ENCODE measurements at regions not wholly inside any gene's neighbourhood (a gene's known extent, or its start where the extent isn't known, plus 50 kb on each side); places are given as distances from the start of the nearest gene placed in this dataset.

DNA sequence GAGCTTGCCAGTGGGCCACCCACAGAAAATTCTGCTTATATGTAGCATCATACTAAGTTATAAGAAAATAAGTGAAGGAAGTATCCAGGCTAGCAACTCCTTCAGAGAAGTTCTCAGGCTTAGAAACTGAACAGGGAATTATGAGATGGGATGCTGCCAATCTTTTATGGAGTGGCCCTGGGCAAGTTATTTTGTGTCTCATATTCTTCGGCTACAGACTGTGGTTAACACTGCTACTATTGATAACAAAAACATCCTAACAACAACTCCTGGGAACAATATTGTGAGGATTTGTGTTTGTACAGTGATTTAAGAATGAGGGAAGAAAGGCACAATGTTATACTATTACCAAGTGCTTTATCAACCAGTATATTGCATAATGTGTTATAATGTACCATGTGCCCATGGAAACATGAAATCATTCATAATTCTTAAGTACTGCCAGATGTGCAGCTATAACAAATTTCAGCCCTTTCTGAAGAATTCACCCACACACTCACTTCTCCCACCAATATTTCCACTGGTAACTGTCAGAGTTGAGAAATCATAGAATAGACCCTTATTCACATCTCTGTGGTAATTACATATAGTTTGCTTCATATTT, 113.3 kb upstream of the SOX5 start (continued):
- TF ChIP-seq CTCF (IDR thresholded peaks at IDR 0.05) (no peak), GATA3 (IDR thresholded peaks at IDR 0.05; ENCODE audit: borderline replicate concordance) (no peak), TP53 (CRISPR knock-in tag; IDR thresholded peaks at IDR 0.05) (no peak), RNF2 (IDR thresholded peaks at IDR 0.05; ENCODE audit: borderline replicate concordance, low read depth) (no peak), FOSB (CRISPR knock-in tag; IDR thresholded peaks at IDR 0.05) (no peak), ZSCAN20 (CRISPR knock-in tag; IDR thresholded peaks at IDR 0.05) (no peak), RAD21 (conservative IDR thresholded peaks at IDR 0.05 in 1 of 2, IDR thresholded peaks at IDR 0.05 in 1 of 2) (no peak), MAX (IDR thresholded peaks at IDR 0.05) (no peak)

DNA sequence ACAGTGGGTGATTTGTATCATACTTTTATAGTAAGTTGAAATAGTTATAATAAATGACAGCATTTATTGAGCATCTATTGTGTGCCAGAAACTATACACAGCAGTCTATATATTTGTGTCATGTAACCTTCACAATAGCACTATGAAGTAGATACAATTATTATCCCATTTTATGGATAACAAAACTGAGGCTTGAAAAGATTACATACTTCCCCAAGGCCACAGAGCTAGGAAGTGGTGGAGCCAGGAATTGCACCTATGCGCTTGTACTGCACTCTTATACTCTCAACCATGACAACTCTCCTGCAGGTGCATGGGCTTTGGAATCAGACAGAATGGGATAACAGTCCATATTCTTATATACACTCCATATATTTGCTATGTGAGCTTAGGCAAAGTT, 110.6 kb upstream of the SOX5 start:
- H3K27ac ChIP-seq: no peak overlapping the region
- no peaks in the 10 kb centered on the region for H3K9me3 ChIP-seq
- H3K4me1 ChIP-seq: no peaks in the 10 kb centered on the region
- 82% methylated on average over 1 of the region's 1 CpG for WGBS (ENCODE audit: missing lambda C conversion rate)
- ChIA-PET CTCF (no interaction called here), POLR2A (no interaction called here)
- TF ChIP-seq, protein P1, sequence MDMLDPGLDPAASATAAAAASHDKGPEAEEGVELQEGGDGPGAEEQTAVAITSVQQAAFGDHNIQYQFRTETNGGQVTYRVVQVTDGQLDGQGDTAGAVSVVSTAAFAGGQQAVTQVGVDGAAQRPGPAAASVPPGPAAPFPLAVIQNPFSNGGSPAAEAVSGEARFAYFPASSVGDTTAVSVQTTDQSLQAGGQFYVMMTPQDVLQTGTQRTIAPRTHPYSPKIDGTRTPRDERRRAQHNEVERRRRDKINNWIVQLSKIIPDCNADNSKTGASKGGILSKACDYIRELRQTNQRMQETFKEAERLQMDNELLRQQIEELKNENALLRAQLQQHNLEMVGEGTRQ (IDR thresholded peaks at IDR 0.05): no peak
- TF ChIP-seq CHD2 (IDR thresholded peaks at IDR 0.05; ENCODE audit: low read length, partially characterized antibody) (no peak), RFX5 (IDR thresholded peaks at IDR 0.05) (no peak), MAFK (IDR thresholded peaks at IDR 0.05; ENCODE audit: partially characterized antibody) (no peak), EHMT2 (IDR thresholded peaks at IDR 0.05; ENCODE audit: low read depth) (no peak), KDM1A (IDR thresholded peaks at IDR 0.05; ENCODE audit: low read depth) (no peak), HMGXB4 (CRISPR knock-in tag; IDR thresholded peaks at IDR 0.05; ENCODE audit: borderline replicate concordance) (no peak), TP53 (CRISPR knock-in tag; IDR thresholded peaks at IDR 0.05) (no peak)
- no peak overlapping the region for H3K4me2 ChIP-seq
- no peak for DNase-seq (ENCODE audit: low read depth in 1 of 2, low spot score in 1 of 2)
- no peak for ATAC-seq
- no peak overlapping the region for H3K4me3 ChIP-seq
- FAIRE-seq: no peak

DNA sequence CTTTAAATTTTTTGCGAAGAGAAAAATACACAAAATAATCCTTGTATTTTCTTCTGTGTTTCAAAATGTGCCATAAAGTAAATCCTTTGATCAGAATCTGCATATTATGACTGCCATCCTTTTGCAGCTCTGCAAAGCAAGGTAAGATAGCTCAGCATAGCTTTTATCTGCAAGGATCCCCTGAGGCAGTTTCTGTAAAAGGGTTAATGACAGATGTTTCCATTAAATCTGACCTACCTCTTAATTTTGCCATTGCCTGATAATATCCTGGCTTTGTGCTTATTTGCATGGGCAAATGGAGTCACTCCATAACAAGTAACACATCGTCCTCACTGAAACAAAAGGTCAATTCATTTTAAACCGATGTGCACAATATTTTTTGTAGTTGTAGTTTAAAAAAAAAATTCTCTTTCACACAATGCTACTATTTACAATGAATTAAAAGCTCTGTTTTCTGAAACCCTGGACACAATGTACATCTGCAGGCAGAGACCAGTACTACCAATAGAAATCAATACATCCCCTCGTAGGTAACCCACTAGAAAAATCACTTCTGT, 108.5 kb upstream of the SOX5 start:
- 18% methylated on average over 4 of the region's 4 CpGs for WGBS (ENCODE audit: missing lambda C conversion rate)
- no peaks in the 10 kb centered on the region for H3K9me3 ChIP-seq
- no peak for ATAC-seq
- POLR2A ChIA-PET: no interaction called here
- TF ChIP-seq ZSCAN20 (CRISPR knock-in tag; IDR thresholded peaks at IDR 0.05): no peak
- TF ChIP-seq PHF8 (IDR thresholded peaks at IDR 0.05; ENCODE audit: borderline replicate concordance, low read depth): no peak
- no peak for TF ChIP-seq RAD21 (conservative IDR thresholded peaks at IDR 0.05 in 1 of 2, IDR thresholded peaks at IDR 0.05 in 1 of 2)
- TF ChIP-seq, protein P2, sequence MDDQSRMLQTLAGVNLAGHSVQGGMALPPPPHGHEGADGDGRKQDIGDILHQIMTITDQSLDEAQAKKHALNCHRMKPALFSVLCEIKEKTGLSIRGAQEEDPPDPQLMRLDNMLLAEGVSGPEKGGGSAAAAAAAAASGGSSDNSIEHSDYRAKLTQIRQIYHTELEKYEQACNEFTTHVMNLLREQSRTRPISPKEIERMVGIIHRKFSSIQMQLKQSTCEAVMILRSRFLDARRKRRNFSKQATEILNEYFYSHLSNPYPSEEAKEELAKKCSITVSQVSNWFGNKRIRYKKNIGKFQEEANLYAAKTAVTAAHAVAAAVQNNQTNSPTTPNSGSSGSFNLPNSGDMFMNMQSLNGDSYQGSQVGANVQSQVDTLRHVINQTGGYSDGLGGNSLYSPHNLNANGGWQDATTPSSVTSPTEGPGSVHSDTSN (IDR thresholded peaks at IDR 0.05): no peak
- TF ChIP-seq HOXA7 (CRISPR knock-in tag; IDR thresholded peaks at IDR 0.05): no peak
- TF ChIP-seq TFCP2L1 (CRISPR knock-in tag; IDR thresholded peaks at IDR 0.05): no peak
- TF ChIP-seq, protein P1 (IDR thresholded peaks at IDR 0.05): no peak
- no peak for TF ChIP-seq MAZ (IDR thresholded peaks at IDR 0.05; ENCODE audit: borderline replicate concordance, low read depth, low read length)
- no peak for TF ChIP-seq POLR2AphosphoS2 (conservative IDR thresholded peaks at IDR 0.05; ENCODE audit: low read length)
- TF ChIP-seq MAX (IDR thresholded peaks at IDR 0.05): no peak
- TF ChIP-seq SMC3 (IDR thresholded peaks at IDR 0.05): no peak
- TF ChIP-seq, protein P3, sequence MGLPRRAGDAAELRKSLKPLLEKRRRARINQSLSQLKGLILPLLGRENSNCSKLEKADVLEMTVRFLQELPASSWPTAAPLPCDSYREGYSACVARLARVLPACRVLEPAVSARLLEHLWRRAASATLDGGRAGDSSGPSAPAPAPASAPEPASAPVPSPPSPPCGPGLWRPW (IDR thresholded peaks at IDR 0.05): no peak
- TF ChIP-seq FOSL2 (IDR thresholded peaks at IDR 0.05): no peak
- TF ChIP-seq FOSL2 (CRISPR knock-in tag; IDR thresholded peaks at IDR 0.05): no peak
- TF ChIP-seq, protein P4, sequence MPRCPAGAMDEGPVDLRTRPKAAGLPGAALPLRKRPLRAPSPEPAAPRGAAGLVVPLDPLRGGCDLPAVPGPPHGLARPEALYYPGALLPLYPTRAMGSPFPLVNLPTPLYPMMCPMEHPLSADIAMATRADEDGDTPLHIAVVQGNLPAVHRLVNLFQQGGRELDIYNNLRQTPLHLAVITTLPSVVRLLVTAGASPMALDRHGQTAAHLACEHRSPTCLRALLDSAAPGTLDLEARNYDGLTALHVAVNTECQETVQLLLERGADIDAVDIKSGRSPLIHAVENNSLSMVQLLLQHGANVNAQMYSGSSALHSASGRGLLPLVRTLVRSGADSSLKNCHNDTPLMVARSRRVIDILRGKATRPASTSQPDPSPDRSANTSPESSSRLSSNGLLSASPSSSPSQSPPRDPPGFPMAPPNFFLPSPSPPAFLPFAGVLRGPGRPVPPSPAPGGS (IDR thresholded peaks at IDR 0.05): no peak
- H3K4me2 ChIP-seq: no peak overlapping the region
- H3K4me1 ChIP-seq: no peaks in the 10 kb centered on the region
- DNase-seq (ENCODE audit: low read depth in 1 of 2, low spot score in 1 of 2): no peak
- CTCF ChIA-PET: no interaction called here
- no peak overlapping the region for H3K4me3 ChIP-seq
- H3K27ac ChIP-seq: no peak overlapping the region
- no peak for FAIRE-seq
